ENCODE measurements at regions not wholly inside any gene's neighbourhood (a gene's known extent, or its start where the extent isn't known, plus 50 kb on each side); places are given as distances from the start of the nearest gene placed in this dataset.

DNA sequence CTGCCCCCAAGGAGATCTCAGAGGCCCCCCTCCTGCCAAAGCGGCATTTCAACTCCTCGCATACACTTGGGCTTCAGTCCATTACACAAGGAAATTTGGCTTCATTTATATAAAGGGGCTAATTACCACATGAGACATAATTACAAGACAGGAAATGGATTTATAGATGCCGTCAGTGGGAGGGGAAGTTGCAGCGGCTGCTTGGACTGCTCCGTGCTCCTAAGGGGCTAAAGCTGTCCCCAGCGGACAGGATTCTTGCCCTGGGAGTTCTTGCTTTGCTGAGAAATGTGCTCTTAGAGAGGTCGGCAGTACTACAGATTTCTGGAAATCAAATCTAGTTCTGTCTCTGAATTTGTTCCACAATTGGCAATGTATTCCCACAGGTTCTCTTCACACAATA lies 57.2 kb upstream of the NLK start:
- dilution Hi-C loops (cut with HindIII; ENCODE audit: low sequenced_read_pairs, unreplicated experiment), result no loop called here
- H3K4me1 ChIP-seq (ENCODE audit: control insufficient read depth, insufficient read depth, low read length), result no peaks in the 10 kb centered on the region

More for the DNA sequence above, 57.2 kb upstream of the NLK start:
- Histone ChIP-seq H3K36me3 (ENCODE audit: control insufficient read depth, insufficient read depth, low read length) (no peaks in the 10 kb centered on the region), H3K4ac (ENCODE audit: low read depth, low read length) (no peak overlapping the region), H3K9ac (ENCODE audit: low read depth, low read length) (no peak overlapping the region), H2BK20ac (ENCODE audit: low read depth, low read length) (no peak overlapping the region), H2AFZ (replicated peaks; ENCODE audit: low read length, poor library complexity) (no peak overlapping the region), H3K9me1 (ENCODE audit: insufficient read depth, low read length) (no peaks in the 10 kb centered on the region), H4K5ac (ENCODE audit: low read depth, low read length) (no peak overlapping the region), H2BK15ac (ENCODE audit: low read depth, low read length) (no peak overlapping the region), H2BK120ac (ENCODE audit: low read depth, low read length) (no peak overlapping the region), H3K18ac (ENCODE audit: low read depth, low read length) (no peak overlapping the region), H3K56ac (ENCODE audit: extremely low read depth, insufficient read depth, low read length) (no peak overlapping the region), H2AK5ac (ENCODE audit: low read depth, low read length) (no peak overlapping the region), H3K27me3 (ENCODE audit: control insufficient read depth, insufficient read depth, low read length) (peaks cover 17% of the 10 kb centered on the region), H4K20me1 (ENCODE audit: insufficient read depth, low read length) (no peaks in the 10 kb centered on the region), H3K14ac (replicated peaks; ENCODE audit: low read depth, low read length) (no peak overlapping the region), H3K9me3 (ENCODE audit: control insufficient read depth, insufficient read depth, low read length) (no peaks in the 10 kb centered on the region), H3K79me1 (ENCODE audit: low read depth in 1 of 2, low read length in 2 of 2) (no peaks in the 10 kb centered on the region), H3K4me2 (ENCODE audit: low read depth, low read length) (no peak overlapping the region), H3K4me3 (ENCODE audit: insufficient read depth, low read depth, low read length) (no peak overlapping the region), H4K8ac (ENCODE audit: low read depth in 2 of 2, low read length in 2 of 2) (no peak overlapping the region), H2BK5ac (ENCODE audit: low read depth, low read length, poor library complexity, severe bottlenecking) (no peak overlapping the region), H2AK9ac (replicated peaks; ENCODE audit: low read depth, low read length, poor library complexity) (no peak overlapping the region), H3K23ac (ENCODE audit: low read depth, low read length) (no peak overlapping the region), H4K91ac (ENCODE audit: insufficient read depth, low read depth, low read length) (no peak overlapping the region), H3K27ac (ENCODE audit: insufficient read depth, low read length) (no peak overlapping the region)
- ChIA-PET POLR2A (ENCODE audit: unreplicated experiment) (no interaction called here), CTCF (no interaction called here)
- no peak for TF ChIP-seq MAFK (IDR thresholded peaks at IDR 0.05; ENCODE audit: low read depth, low read length)
- TF ChIP-seq MXI1 (IDR thresholded peaks at IDR 0.05; ENCODE audit: borderline replicate concordance, low read depth, low read length), result no peak
- no peak for TF ChIP-seq FOS (IDR thresholded peaks at IDR 0.05; ENCODE audit: low read depth, low read length)
- TF ChIP-seq MAZ (IDR thresholded peaks at IDR 0.05; ENCODE audit: borderline replicate concordance, low read depth, low read length), result no peak
- TF ChIP-seq RAD21 (IDR thresholded peaks at IDR 0.05; ENCODE audit: low read length), result no peak
- TF ChIP-seq, protein P1, sequence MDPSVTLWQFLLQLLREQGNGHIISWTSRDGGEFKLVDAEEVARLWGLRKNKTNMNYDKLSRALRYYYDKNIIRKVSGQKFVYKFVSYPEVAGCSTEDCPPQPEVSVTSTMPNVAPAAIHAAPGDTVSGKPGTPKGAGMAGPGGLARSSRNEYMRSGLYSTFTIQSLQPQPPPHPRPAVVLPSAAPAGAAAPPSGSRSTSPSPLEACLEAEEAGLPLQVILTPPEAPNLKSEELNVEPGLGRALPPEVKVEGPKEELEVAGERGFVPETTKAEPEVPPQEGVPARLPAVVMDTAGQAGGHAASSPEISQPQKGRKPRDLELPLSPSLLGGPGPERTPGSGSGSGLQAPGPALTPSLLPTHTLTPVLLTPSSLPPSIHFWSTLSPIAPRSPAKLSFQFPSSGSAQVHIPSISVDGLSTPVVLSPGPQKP (IDR thresholded peaks at IDR 0.05; ENCODE audit: borderline replicate concordance, low read depth, low read length), result no peak
- TF ChIP-seq RFX5 (IDR thresholded peaks at IDR 0.05; ENCODE audit: low read depth, low read length), result no peak
- TF ChIP-seq CEBPB (IDR thresholded peaks at IDR 0.05; ENCODE audit: low read depth, low read length), result no peak
- TF ChIP-seq NFE2L2 (IDR thresholded peaks at IDR 0.05; ENCODE audit: low read depth, low read length), result no peak
- no peak for TF ChIP-seq BHLHE40 (IDR thresholded peaks at IDR 0.05; ENCODE audit: low read depth, low read length)
- TF ChIP-seq POLR2A (IDR thresholded peaks at IDR 0.05; ENCODE audit: low read depth, low read length), result no peak
- TF ChIP-seq CHD1 (IDR thresholded peaks at IDR 0.05; ENCODE audit: low read depth, low read length), result no peak
- no peak for TF ChIP-seq RCOR1 (IDR thresholded peaks at IDR 0.05; ENCODE audit: insufficient replicate concordance, low read length)
- no peak for TF ChIP-seq SMC3 (IDR thresholded peaks at IDR 0.05; ENCODE audit: low read depth, low read length)
- TF ChIP-seq, protein P2, sequence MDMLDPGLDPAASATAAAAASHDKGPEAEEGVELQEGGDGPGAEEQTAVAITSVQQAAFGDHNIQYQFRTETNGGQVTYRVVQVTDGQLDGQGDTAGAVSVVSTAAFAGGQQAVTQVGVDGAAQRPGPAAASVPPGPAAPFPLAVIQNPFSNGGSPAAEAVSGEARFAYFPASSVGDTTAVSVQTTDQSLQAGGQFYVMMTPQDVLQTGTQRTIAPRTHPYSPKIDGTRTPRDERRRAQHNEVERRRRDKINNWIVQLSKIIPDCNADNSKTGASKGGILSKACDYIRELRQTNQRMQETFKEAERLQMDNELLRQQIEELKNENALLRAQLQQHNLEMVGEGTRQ (IDR thresholded peaks at IDR 0.05; ENCODE audit: low read depth, low read length), result no peak
- TF ChIP-seq, protein P3, sequence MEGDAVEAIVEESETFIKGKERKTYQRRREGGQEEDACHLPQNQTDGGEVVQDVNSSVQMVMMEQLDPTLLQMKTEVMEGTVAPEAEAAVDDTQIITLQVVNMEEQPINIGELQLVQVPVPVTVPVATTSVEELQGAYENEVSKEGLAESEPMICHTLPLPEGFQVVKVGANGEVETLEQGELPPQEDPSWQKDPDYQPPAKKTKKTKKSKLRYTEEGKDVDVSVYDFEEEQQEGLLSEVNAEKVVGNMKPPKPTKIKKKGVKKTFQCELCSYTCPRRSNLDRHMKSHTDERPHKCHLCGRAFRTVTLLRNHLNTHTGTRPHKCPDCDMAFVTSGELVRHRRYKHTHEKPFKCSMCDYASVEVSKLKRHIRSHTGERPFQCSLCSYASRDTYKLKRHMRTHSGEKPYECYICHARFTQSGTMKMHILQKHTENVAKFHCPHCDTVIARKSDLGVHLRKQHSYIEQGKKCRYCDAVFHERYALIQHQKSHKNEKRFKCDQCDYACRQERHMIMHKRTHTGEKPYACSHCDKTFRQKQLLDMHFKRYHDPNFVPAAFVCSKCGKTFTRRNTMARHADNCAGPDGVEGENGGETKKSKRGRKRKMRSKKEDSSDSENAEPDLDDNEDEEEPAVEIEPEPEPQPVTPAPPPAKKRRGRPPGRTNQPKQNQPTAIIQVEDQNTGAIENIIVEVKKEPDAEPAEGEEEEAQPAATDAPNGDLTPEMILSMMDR (conservative IDR thresholded peaks at IDR 0.05; ENCODE audit: low read depth, low read length), result no peak
- no peak for DNase-seq
- no CpG with 5 or more reads among the region's 7 CpGs for WGBS, 2 experiments (ENCODE audit: extremely low coverage in 2 of 2, insufficient read length in 1 of 2)
- ATAC-seq (ENCODE audit: low read depth), result no peak
- no TSS peak for BruUV-seq (replicated peaks)
- intact Hi-C loops (cut with micrococcal nuclease) (no loop called here), in situ Hi-C loops (cut with MboI; ENCODE audit: low sequenced_read_pairs) (no loop called here)
